ENCODE measurements at regions not wholly inside any gene's neighbourhood (a gene's known extent, or its start where the extent isn't known, plus 50 kb on each side); places are given as distances from the start of the nearest gene placed in this dataset.

GRCh38 chr14:85752175-85752574 lies 222.2 kb downstream of the FLRT2 start:
- Histone ChIP-seq H3K4me2 (ENCODE audit: insufficient read depth, low read length) (no peak overlapping the region), H3K4me3 (replicated peaks in 1 of 3; ENCODE audit: insufficient read depth in 1 of 3, low read depth in 1 of 3, low read length in 3 of 3) (no peak overlapping the region), H2AFZ (ENCODE audit: low read depth, low read length) (no peak overlapping the region), H3K27me3 (ENCODE audit: control insufficient read depth in 2 of 2, insufficient read depth in 2 of 2, low read length in 2 of 2) (no peaks in the 10 kb centered on the region), H3K9me1 (replicated peaks; ENCODE audit: control insufficient read depth, extremely low read depth, insufficient read depth, low read length) (no peaks in the 10 kb centered on the region), H3K9me3 (replicated peaks; ENCODE audit: control insufficient read depth, insufficient read depth, low read length) (no peaks in the 10 kb centered on the region), H4K20me1 (replicated peaks; ENCODE audit: control insufficient read depth, extremely low read depth, insufficient read depth, low read length) (no peaks in the 10 kb centered on the region), H3K36me3 (ENCODE audit: control insufficient read depth in 2 of 2, extremely low read depth in 1 of 2, insufficient read depth in 2 of 2, low read length in 2 of 2) (no peaks in the 10 kb centered on the region), H3K4me1 (ENCODE audit: control insufficient read depth, extremely low read depth, insufficient read depth, low read length) (peaks cover 6% of the 10 kb centered on the region), H3K27ac (ENCODE audit: insufficient read depth, low read depth, low read length) (no peak overlapping the region), H3K79me2 (ENCODE audit: control insufficient read depth, insufficient read depth, low read length) (no peaks in the 10 kb centered on the region), H3K9ac (replicated peaks; ENCODE audit: extremely low read depth, insufficient read depth, low read length) (no peak overlapping the region)
- DNase-seq (ENCODE audit: low read depth, low spot score): peak; percentile 32
- BruUV-seq (replicated peaks): no TSS peak
- no peak for FAIRE-seq
- TF ChIP-seq, protein P1, sequence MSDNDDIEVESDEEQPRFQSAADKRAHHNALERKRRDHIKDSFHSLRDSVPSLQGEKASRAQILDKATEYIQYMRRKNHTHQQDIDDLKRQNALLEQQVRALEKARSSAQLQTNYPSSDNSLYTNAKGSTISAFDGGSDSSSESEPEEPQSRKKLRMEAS (IDR thresholded peaks at IDR 0.05; ENCODE audit: insufficient read depth, insufficient read length): no peak
- peak; percentile 62 for TF ChIP-seq GATA2 (IDR thresholded peaks at IDR 0.05; ENCODE audit: insufficient read depth, insufficient read length, low read depth, low read length)
- TF ChIP-seq POLR2AphosphoS5 (IDR thresholded peaks at IDR 0.05; ENCODE audit: insufficient read depth, low read depth, low read length): no peak
- no peak for TF ChIP-seq POLR2A (IDR thresholded peaks at IDR 0.05; ENCODE audit: low read depth, low read length)
- no peak for TF ChIP-seq EZH2 (IDR thresholded peaks at IDR 0.05; ENCODE audit: borderline replicate concordance, low read depth, low read length, severe bottlenecking)
- peak; percentile 77 for TF ChIP-seq FOS (IDR thresholded peaks at IDR 0.05; ENCODE audit: borderline replicate concordance, insufficient read depth, low read length)
- TF ChIP-seq MYC (IDR thresholded peaks at IDR 0.05; ENCODE audit: low read depth, low read length): no peak
- peak; percentile 73 for TF ChIP-seq JUN (IDR thresholded peaks at IDR 0.05; ENCODE audit: borderline replicate concordance, insufficient read depth, insufficient read length, low read depth)
- TF ChIP-seq CTCF (IDR thresholded peaks at IDR 0.05; ENCODE audit: extremely low read depth in 1 of 2, insufficient read depth in 1 of 2, low read depth in 1 of 2, low read length in 2 of 2): no peak
- ChIA-PET CTCF (no interaction called here), POLR2A (no interaction called here)
- dilution Hi-C loops (cut with MboI; ENCODE audit: extremely low pct_ligation_motif_present, low sequenced_read_pairs): no loop called here
- intact Hi-C loops (cut with micrococcal nuclease): no loop called here
